Left lung (tissue), 4 donors: ENCODE measurements at regions not wholly inside any gene's neighbourhood (a gene's known extent, or its start where the extent isn't known, plus 50 kb on each side); places are given as distances from the start of the nearest gene placed in this dataset.

Experiments
- ATAC-seq: fragments of 200-7000 bp; cut with Tn5 transposase; one replicate; pipeline ENCODE4 v1.9.1; 2020; ENCODE audit warnings: moderate library complexity
- DNase-seq, 4 donors: peaks; one replicate each; pipeline ENCODE4 v3.0.0-alpha.2; 2013 to 2020
- H3K27ac ChIP-seq, 2 donors: fragments of 200-600 bp; sonication (generic) in 1 of 2; one replicate each; pipeline versions ENCODE4 v1.5.0 to v1.8.0; 2020 to 2021
- H3K27me3 ChIP-seq, 2 donors: fragments of 200-600 bp; sonication (generic) in 1 of 2; one replicate each; pipeline versions ENCODE4 v1.5.0 to v1.8.0; 2020 to 2021
- H3K36me3 ChIP-seq, 2 donors: fragments of 200-600 bp; sonication (generic) in 1 of 2; one replicate each; pipeline versions ENCODE4 v1.5.0 to v1.8.0; 2020 to 2021
- H3K4me1 ChIP-seq, 2 donors: fragments of 200-600 bp; one replicate each; pipeline ENCODE4 v1.8.0; 2021
- H3K4me3 ChIP-seq, 2 donors: fragments of 200-600 bp; sonication (generic) in 1 of 2; one replicate each; pipeline versions ENCODE4 v1.5.0 to v1.8.0; 2020 to 2021; ENCODE audit warnings: mild to moderate bottlenecking in 1 of 2
- H3K9me3 ChIP-seq, 2 donors: fragments of 200-600 bp; sonication (generic) in 1 of 2; one replicate each; pipeline versions ENCODE4 v1.5.0 to v1.8.0; 2020 to 2021
- CTCF ChIP-seq, 2 donors: fragments of 200-600 bp; sonication (generic) in 1 of 2; IDR thresholded peaks; one replicate each; pipeline versions ENCODE4 v1.5.0 to v1.8.0; 2021; ENCODE audit warnings: antibody characterized with exemption in 2 of 2
- intact Hi-C, 2 donors: fragments of 100-400 bp; cut with DNase I; formaldehyde crosslinking; loops; one replicate each; pipeline versions ENCODE4 v1.11.2 to v1.14.2; 2022
- donor health status: DM: no; HTN: yes; CAD: no.
- donor health status: DM: no; HTN: no; CAD: no.

GRCh38 chr1:50278410-50278809 is 144.8 kb downstream of the DMRTA2 start:
- Histone ChIP-seq H3K4me1 (no peaks in the 10 kb centered on the region), H3K36me3 (no peaks in the 10 kb centered on the region), H3K4me3 (no peak overlapping the region), H3K9me3 (no peaks in the 10 kb centered on the region), H3K27ac (no peak overlapping the region), H3K27me3 (peaks cover 0 to 59% of the 10 kb centered on the region in 2 donors)
- no peak for TF ChIP-seq CTCF (IDR thresholded peaks at IDR 0.05)
- ATAC-seq (no peak), DNase-seq (no peak)
- intact Hi-C loops = no loop called here

GRCh38 chr1:50275566-50275965 is 147.7 kb downstream of the DMRTA2 start:
- no peak for TF ChIP-seq CTCF (IDR thresholded peaks at IDR 0.05)

GRCh38 chr1:50272912-50273311 is 150.3 kb downstream of the DMRTA2 start:
- DNase-seq (no peak), ATAC-seq (no peak)
- intact Hi-C loops = no loop called here
- H3K27ac ChIP-seq = no peak overlapping the region
- H3K4me1 ChIP-seq = no peaks in the 10 kb centered on the region
- H3K9me3 ChIP-seq = no peaks in the 10 kb centered on the region
- no peak overlapping the region for H3K4me3 ChIP-seq
- peaks cover 0 to 26% of the 10 kb centered on the region in 2 donors for H3K27me3 ChIP-seq
- H3K36me3 ChIP-seq = no peaks in the 10 kb centered on the region
- TF ChIP-seq CTCF (IDR thresholded peaks at IDR 0.05) = no peak

More at GRCh38 chr1:50275566-50275965, 147.7 kb downstream of the DMRTA2 start:
- DNase-seq (no peak), ATAC-seq (no peak)
- Histone ChIP-seq H3K27me3 (peaks cover 0 to 49% of the 10 kb centered on the region in 2 donors), H3K36me3 (no peaks in the 10 kb centered on the region), H3K9me3 (no peaks in the 10 kb centered on the region), H3K4me1 (no peaks in the 10 kb centered on the region), H3K4me3 (no peak overlapping the region), H3K27ac (no peak overlapping the region)
- intact Hi-C loops = no loop called here

- TF ChIP-seq CTCF (IDR thresholded peaks at IDR 0.05) = peak; percentile 43 to 54
- peak in 1 of 4 donors; percentile 4 for DNase-seq
- Histone ChIP-seq H3K27me3 (peaks cover 0 to 17% of the 10 kb centered on the region in 2 donors), H3K4me3 (no peak overlapping the region), H3K9me3 (no peaks in the 10 kb centered on the region), H3K4me1 (peaks cover 0 to under 1% of the 10 kb centered on the region in 2 donors), H3K36me3 (no peaks in the 10 kb centered on the region), H3K27ac (no peak overlapping the region)
- intact Hi-C loops = no loop called here
- ATAC-seq = peak; percentile 84
These were observed 151.2 kb downstream of the DMRTA2 start for GRCh38 chr1:50271968-50272578.

- peaks cover 0 to 10% of the 10 kb centered on the region in 2 donors for H3K27me3 ChIP-seq
- ATAC-seq (no peak), DNase-seq (no peak)
- peaks cover 0 to 4% of the 10 kb centered on the region in 2 donors for H3K4me1 ChIP-seq
- H3K36me3 ChIP-seq = no peaks in the 10 kb centered on the region
- intact Hi-C loops = no loop called here
- no peak overlapping the region for H3K4me3 ChIP-seq
- no peaks in the 10 kb centered on the region for H3K9me3 ChIP-seq
- TF ChIP-seq CTCF (IDR thresholded peaks at IDR 0.05) = no peak
- no peak overlapping the region for H3K27ac ChIP-seq
These were observed 151.9 kb downstream of the DMRTA2 start for GRCh38 chr1:50271337-50271736.
